K562 (cell line): ENCODE measurements at regions not wholly inside any gene's neighbourhood (a gene's known extent, or its start where the extent isn't known, plus 50 kb on each side); places are given as distances from the start of the nearest gene placed in this dataset.

Experiments
- ATAC-seq: fragments of 200-7000 bp; cut with Tn5 transposase; 3 replicates; pipeline ENCODE4 v1.9.1; 2020; ENCODE audit warnings: moderate library complexity
- BruUV-seq: library from RNA; stranded (reverse); fragments of 400-500 nt; replicated peaks from 2 replicates; lab custom pipeline; 2021; lab: Mats Ljungman, UMichigan
- CTCF ChIA-PET: fragments of 300-600 bp; formaldehyde crosslinking; extraction: SDS; loops from one replicate; lab custom pipeline; 2021; ENCODE audit warnings: low intra/inter-chr PET ratio; lab: Yijun Ruan, JAX
- POLR2A ChIA-PET: fragments of 300-600, 350-650 bp; sonication (Branson Sonifier 250); formaldehyde crosslinking; extraction: SDS; loops from one replicate; lab custom pipeline; 2021; ENCODE audit warnings: antibody characterized with exemption, inconsistent platforms; lab: Yijun Ruan, JAX
- DNase-seq, 4 experiments: peaks; one replicate each; pipeline versions ENCODE4 v3.0.0 to v3.0.0-alpha.2; 2011 to 2018; ENCODE audit warnings: low spot score in 3 of 4, mixed read lengths in 3 of 4; ENCODE audit errors: extremely low read depth in 1 of 4
- FAIRE-seq: peaks from 2 replicates; lab custom pipeline; 2011; peaks lifted over from hg19 to GRCh38; lab: Jason Lieb, UNC
- H2AFZ ChIP-seq: 2 replicates; pipeline ENCODE4 v1.6.0; 2011; ENCODE audit warnings: low read depth, low read length, control low read depth, inconsistent platforms
- H3K27ac ChIP-seq: fragments of 200-600 bp; 3 replicates; pipeline ENCODE4 v1.8.0; 2011; ENCODE audit warnings: low read depth, mild to moderate bottlenecking, control low read depth, inconsistent platforms, low read length, moderate library complexity, mixed read lengths; ENCODE audit errors: extremely low read depth
- H3K27me3 ChIP-seq, 2 experiments: fragments of 300-600 bp in 1 of 2; 2 replicates in 1 of 2; 3 replicates in 1 of 2; pipeline versions ENCODE4 v1.6.0 to v1.8.0; 2011; ENCODE audit warnings: inconsistent platforms in 2 of 2, low read length in 2 of 2, mild to moderate bottlenecking in 1 of 2, mixed read lengths in 1 of 2, moderate library complexity in 1 of 2; ENCODE audit not compliant: control insufficient read depth in 2 of 2, insufficient read depth in 2 of 2
- H3K36me3 ChIP-seq: fragments of 300-600 bp; 3 replicates; pipeline ENCODE4 v1.8.0; 2011; ENCODE audit warnings: mild to moderate bottlenecking, low read length, inconsistent platforms; ENCODE audit not compliant: control insufficient read depth, insufficient read depth
- H3K4me1 ChIP-seq, 2 experiments: fragments of 200-600 bp in 1 of 2; replicated peaks in 1 of 2; 2 replicates in 1 of 2; 3 replicates in 1 of 2; pipeline versions ENCODE4 v1.5.1 to v1.8.0; 2011; ENCODE audit warnings: inconsistent platforms in 2 of 2, low read length in 2 of 2, mild to moderate bottlenecking in 1 of 2, mixed read lengths in 1 of 2, moderate library complexity in 1 of 2; ENCODE audit not compliant: control insufficient read depth in 2 of 2, insufficient read depth in 2 of 2
- H3K4me2 ChIP-seq: 2 replicates; pipeline ENCODE4 v1.6.1; 2011; ENCODE audit warnings: low read length, control low read depth, inconsistent platforms, mixed read lengths; ENCODE audit not compliant: insufficient read depth
- H3K4me3 ChIP-seq: fragments of 200-600 bp; sonication (generic), shearing (Covaris generic); 2 replicates; pipeline ENCODE4 v1.5.1; 2016; ENCODE audit warnings: control low read depth, inconsistent platforms
- H3K79me2 ChIP-seq: fragments of 200-600 bp; 3 replicates; pipeline ENCODE4 v1.8.0; 2011; ENCODE audit warnings: low read length, inconsistent platforms; ENCODE audit not compliant: control insufficient read depth, insufficient read depth
- H3K9ac ChIP-seq, 2 experiments: 2 replicates each; pipeline versions ENCODE4 v1.6.0 to v1.6.1; 2011; ENCODE audit warnings: low read depth in 2 of 2, low read length in 2 of 2, control low read depth in 1 of 2, inconsistent platforms in 1 of 2, mild to moderate bottlenecking in 1 of 2, mixed read lengths in 1 of 2; ENCODE audit not compliant: insufficient read depth in 1 of 2
- H3K9me1 ChIP-seq: one replicate; pipeline ENCODE4 v1.6.0; 2011; ENCODE audit warnings: inconsistent platforms, mild to moderate bottlenecking, low read length, moderate library complexity; ENCODE audit not compliant: control insufficient read depth, insufficient read depth
- H3K9me3 ChIP-seq: replicated peaks from 2 replicates; pipeline ENCODE4 v1.5.1; 2011; ENCODE audit warnings: low read depth, low read length, inconsistent platforms; ENCODE audit not compliant: control insufficient read depth, insufficient read depth
- H4K20me1 ChIP-seq: replicated peaks from 2 replicates; pipeline ENCODE4 v1.6.1; 2011; ENCODE audit warnings: low read length, inconsistent platforms, mixed read lengths; ENCODE audit not compliant: control insufficient read depth, insufficient read depth
- CEBPB ChIP-seq: fragments of 450-650 bp; IDR thresholded peaks from 2 replicates; pipeline ENCODE4 v1.6.1; 2016; ENCODE audit warnings: missing genetic modification characterization, missing compliant biosample characterization
- EZH2 ChIP-seq: IDR thresholded peaks from 2 replicates; pipeline ENCODE4 v1.6.1; 2012; ENCODE audit warnings: low read depth, mild to moderate bottlenecking, inconsistent platforms, low read length, borderline replicate concordance
- GABPB1 ChIP-seq: sonication (generic); formaldehyde crosslinking; IDR thresholded peaks from 2 replicates; pipeline ENCODE4 v1.8.0; 2022; ENCODE audit warnings: mild to moderate bottlenecking, missing genetic modification reagents
- ILK ChIP-seq: fragments of 450-650 bp; IDR thresholded peaks from 2 replicates; pipeline ENCODE4 v1.6.1; 2016; ENCODE audit warnings: missing genetic modification characterization, low read depth, mild to moderate bottlenecking, missing compliant biosample characterization, moderate library complexity, borderline replicate concordance
- NUFIP1 ChIP-seq: fragments of 450-650 bp; IDR thresholded peaks from 2 replicates; pipeline ENCODE4 v1.6.1; 2018; ENCODE audit not compliant: partially characterized antibody
- SNAPC5 ChIP-seq: fragments of 250-450 bp; sonication (Bioruptor Pico); IDR thresholded peaks from 2 replicates; pipeline ENCODE4 v1.8.0; 2021; ENCODE audit warnings: moderate library complexity, mild to moderate bottlenecking, inconsistent platforms
- U2AF1 ChIP-seq: fragments of 200-400 bp; formaldehyde crosslinking; optimal IDR thresholded peaks from 2 replicates; pipeline ENCODE3; 2017; ENCODE audit warnings: mild to moderate bottlenecking, low read depth, low read length, moderate library complexity
- ZBTB17 ChIP-seq: fragments of 450-650 bp; formaldehyde crosslinking; IDR thresholded peaks from 2 replicates; pipeline ENCODE4 v1.4.0; 2020; ENCODE audit warnings: mild to moderate bottlenecking
- ZFP30 ChIP-seq: fragments of 250-450 bp; sonication (Bioruptor Pico); IDR thresholded peaks from 2 replicates; pipeline ENCODE4 v1.8.0; 2022; ENCODE audit warnings: moderate library complexity, mild to moderate bottlenecking, inconsistent platforms, borderline replicate concordance
- ZNF41 ChIP-seq: fragments of 250-450 bp; sonication (Bioruptor Pico); conservative IDR thresholded peaks from 2 replicates; pipeline ENCODE4 v1.4.0; 2020; ENCODE audit warnings: mild to moderate bottlenecking
- WGBS: fragments of 100-300 bp; shearing (Covaris generic); methylation state at CpG from one replicate; pipeline ENCODE4 v1.1.6; 2016; ENCODE audit warnings: low coverage, mixed read lengths; ENCODE audit not compliant: insufficient coverage; ENCODE audit errors: missing lambda C conversion rate; 5-methylcytosine and 5-hydroxymethylcytosine counted together
- in situ Hi-C: fragments of 300-500 bp; cut with MboI; formaldehyde crosslinking; loops from 4 replicates; pipeline ENCODE4 v1.15.0; 2018; ENCODE audit warnings: inconsistent platforms, mixed read lengths
- intact Hi-C: fragments of 100-400 bp; cut with micrococcal nuclease; formaldehyde crosslinking; loops from 2 replicates; pipeline ENCODE4 v1.14.2; 2022

DNA sequence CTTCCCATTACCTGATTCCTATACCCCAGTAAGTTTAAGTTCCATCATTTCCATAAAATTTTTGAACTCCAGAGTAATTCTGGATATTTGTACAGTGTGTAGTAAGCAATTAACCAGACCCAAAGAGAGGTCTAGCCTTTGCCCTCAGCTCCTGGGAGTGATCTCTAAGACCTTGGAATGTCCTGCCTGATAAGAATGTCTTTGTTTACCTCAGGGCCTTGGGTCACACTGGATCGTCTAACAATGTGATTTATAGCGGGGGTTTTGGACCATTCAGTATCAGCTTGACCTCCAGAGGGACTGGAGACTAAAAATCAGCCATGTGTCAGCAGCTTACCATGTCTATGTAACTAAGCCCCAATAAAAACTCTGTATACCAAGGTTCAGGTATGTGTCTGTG is 330.9 kb upstream of the PPP1R2C start:
- Histone ChIP-seq H3K4me3 (no peak overlapping the region), H3K4me1 (no peaks in the 10 kb centered on the region)
- FAIRE-seq: no peak
- no peak for DNase-seq
- TF ChIP-seq NUFIP1 (no peak), ZFP30 (CRISPR knock-in tag) (no peak), ILK (tag) (no peak), ZNF41 (CRISPR knock-in tag) (no peak), SNAPC5 (CRISPR knock-in tag) (no peak), EZH2 (no peak), GABPB1 (no peak), CEBPB (tag) (no peak), U2AF1 (no peak), ZBTB17 (no peak)
- TF ChIP-seq, all 486 proteins: peak for 0
- ChIA-PET POLR2A (interaction anchor here (0.5 kb wide), 1 partner anchor 1307 kb away, joined by 3 read pairs; no protein-coding TSS in a partner anchor), CTCF (no interaction called here)
- WGBS: 0% methylated on average over 2 of the region's 2 CpGs
- H4K20me1 ChIP-seq: no peaks in the 10 kb centered on the region
- in situ Hi-C loops (no loop called here), intact Hi-C loops (no loop called here)
- no peaks in the 10 kb centered on the region for H3K36me3 ChIP-seq
- no peak overlapping the region for H3K4me2 ChIP-seq
- no peak overlapping the region for H3K27ac ChIP-seq
- no peak overlapping the region for H2AFZ ChIP-seq
- H3K27me3 ChIP-seq: no peaks in the 10 kb centered on the region
- H3K79me2 ChIP-seq: no peaks in the 10 kb centered on the region
- H3K9me3 ChIP-seq: no peaks in the 10 kb centered on the region
- H3K9ac ChIP-seq: no peak overlapping the region
- H3K9me1 ChIP-seq: no peaks in the 10 kb centered on the region
- BruUV-seq: no TSS peak
- no peak for ATAC-seq
